Neural cell (in vitro differentiated cells): ENCODE measurements at regions not wholly inside any gene's neighbourhood (a gene's known extent, or its start where the extent isn't known, plus 50 kb on each side); places are given as distances from the start of the nearest gene placed in this dataset.

Experiments used
- CTCF ChIP-seq: fragments of 450-650 bp; IDR thresholded peaks from 2 replicates; pipeline ENCODE4 v1.5.1; 2014; ENCODE audit warnings: antibody characterized with exemption, mild to moderate bottlenecking, moderate library complexity; ENCODE audit not compliant: poor library complexity, severe bottlenecking
- EP300 ChIP-seq: fragments of 450-650 bp; conservative IDR thresholded peaks from 2 replicates; pipeline ENCODE4 v1.6.1; 2014; ENCODE audit warnings: antibody characterized with exemption, mild to moderate bottlenecking, moderate library complexity; ENCODE audit not compliant: poor library complexity, severe bottlenecking
- EZH2 ChIP-seq: fragments of 200-600, 300-800 bp; shearing (Covaris generic), sonication (generic); IDR thresholded peaks from 2 replicates; pipeline ENCODE4 v1.6.1; 2014; ENCODE audit warnings: antibody characterized with exemption, low read length, borderline replicate concordance, mild to moderate bottlenecking; ENCODE audit not compliant: insufficient read depth, poor library complexity, severe bottlenecking
- POLR2AphosphoS5 ChIP-seq: IDR thresholded peaks from 2 replicates; pipeline ENCODE4 v1.6.1; 2012
- RAD21 ChIP-seq: fragments of 450-650 bp; conservative IDR thresholded peaks from 2 replicates; pipeline ENCODE4 v1.6.1; 2014; ENCODE audit warnings: antibody characterized with exemption, mild to moderate bottlenecking, moderate library complexity
- REST ChIP-seq: IDR thresholded peaks from 2 replicates; pipeline ENCODE4 v1.6.1; 2012; ENCODE audit warnings: borderline replicate concordance
- TAF1 ChIP-seq: IDR thresholded peaks from 2 replicates; pipeline ENCODE4 v1.6.1; 2012; ENCODE audit warnings: low read depth

DNA sequence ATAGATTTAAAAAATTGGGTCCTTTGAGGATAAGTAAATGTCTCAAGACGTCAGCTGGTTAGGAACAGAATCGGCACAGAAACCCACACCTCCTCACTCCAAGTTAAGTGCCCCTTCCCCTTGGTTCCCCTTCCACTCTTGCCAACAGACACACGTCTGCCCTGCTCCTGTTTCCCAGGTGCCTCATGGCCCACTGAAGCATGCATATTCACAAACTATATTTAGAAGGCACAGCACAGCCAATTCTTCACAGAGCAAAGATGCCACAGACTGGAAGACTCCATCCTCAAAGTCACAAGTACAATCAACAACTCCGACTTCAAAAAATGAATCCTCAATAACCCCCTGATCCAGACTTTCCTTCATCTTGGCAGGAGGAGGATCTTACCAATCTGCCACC lies 295.4 kb upstream of the NR2F2 start:
- TF ChIP-seq CTCF, result no peak
- no peak for TF ChIP-seq EZH2
- no peak for TF ChIP-seq TAF1
- TF ChIP-seq RAD21, result no peak
- no peak for TF ChIP-seq POLR2AphosphoS5
- no peak for TF ChIP-seq REST
- no peak for TF ChIP-seq EP300
